Brain microvascular endothelial cell (primary cell): ENCODE measurements at regions not wholly inside any gene's neighbourhood (a gene's known extent, or its start where the extent isn't known, plus 50 kb on each side); places are given as distances from the start of the nearest gene placed in this dataset.
"Not testable (repeated sequence)": the region's sequence is repeated elsewhere in the genome, so short reads cannot be mapped to it uniquely, and the experiment has no call there.

Experiments
- DNase-seq: peaks from one replicate; pipeline ENCODE4 v3.0.0-alpha.2; 2020
- H3K27ac ChIP-seq: fragments of 250-450 bp; sonication (Bioruptor Pico); 2 replicates; pipeline ENCODE4 v1.5.1; 2020; ENCODE audit warnings: mild to moderate bottlenecking, moderate library complexity
- H3K27me3 ChIP-seq: fragments of 250-450 bp; sonication (Bioruptor Pico); replicated peaks from 2 replicates; pipeline ENCODE4 v1.5.1; 2020; ENCODE audit warnings: mild to moderate bottlenecking
- H3K36me3 ChIP-seq: fragments of 250-450 bp; sonication (Bioruptor Pico); replicated peaks from 2 replicates; pipeline ENCODE4 v1.5.1; 2020; ENCODE audit warnings: mild to moderate bottlenecking
- H3K4me3 ChIP-seq: 2 replicates; pipeline ENCODE4 v1.5.1; 2011; ENCODE audit warnings: low read depth, mild to moderate bottlenecking, control low read depth, low read length, moderate library complexity
- CTCF ChIP-seq: IDR thresholded peaks from 2 replicates; pipeline ENCODE4 v1.5.1; 2011; ENCODE audit warnings: low read depth, mild to moderate bottlenecking, moderate library complexity, low read length, control low read depth, inconsistent platforms; ENCODE audit errors: missing control alignments
- in situ Hi-C: cut with HindIII; loops from 2 replicates; pipeline ENCODE4 v1.10.0; 2017; ENCODE audit warnings: low sequenced_read_pairs, low pct_ligation_motif_present

- no peak overlapping the region for H3K4me3 ChIP-seq
- no peaks in the 10 kb centered on the region for H3K36me3 ChIP-seq
- no peak overlapping the region for H3K27ac ChIP-seq
- in situ Hi-C loops: no loop called here
- DNase-seq: no peak
- no peak for TF ChIP-seq CTCF
- no peaks in the 10 kb centered on the region for H3K27me3 ChIP-seq
Observed at GRCh38 chr7:91425149-91425548, 160.9 kb downstream of the FZD1 start.

DNA sequence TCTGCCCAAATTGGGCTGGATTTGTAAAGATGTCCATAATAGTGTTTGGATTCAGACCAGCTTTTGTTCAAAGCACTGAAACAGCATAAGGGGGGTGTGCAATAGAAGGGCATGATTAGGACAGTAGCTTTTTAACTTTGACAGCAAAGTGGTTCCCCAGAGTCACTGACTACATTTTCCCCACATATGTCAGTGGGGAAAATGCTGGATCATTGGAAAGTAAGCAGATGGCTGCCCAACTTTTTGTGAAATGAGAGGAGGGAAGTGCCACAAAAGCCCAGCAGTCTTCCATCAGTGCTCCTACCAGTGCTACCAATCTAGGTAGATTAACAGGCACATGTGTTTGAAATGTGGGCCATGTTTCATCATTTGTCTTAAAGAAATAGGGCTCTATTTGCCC is 162.8 kb downstream of the FZD1 start:
- in situ Hi-C loops: no loop called here
- TF ChIP-seq CTCF: no peak
- no peak overlapping the region for H3K27ac ChIP-seq

DNA sequence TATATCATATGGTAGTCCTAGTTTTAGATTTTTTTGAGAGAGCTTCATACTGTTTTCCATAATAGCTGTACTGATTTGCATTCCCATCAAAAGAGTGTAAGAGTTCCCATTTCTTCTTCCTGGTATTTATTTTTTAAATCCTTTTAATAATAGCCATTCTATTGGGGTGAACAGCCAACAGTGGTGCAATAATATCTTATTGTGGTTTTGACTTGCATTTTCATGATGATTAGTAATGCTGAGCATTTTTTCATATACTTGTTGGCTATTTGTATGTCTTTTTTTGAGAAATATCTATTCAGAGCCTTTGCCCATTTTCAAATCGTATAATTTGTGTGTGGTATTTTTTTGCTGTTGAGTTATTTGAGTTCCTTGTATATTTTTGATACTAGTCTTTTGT is 167.4 kb downstream of the FZD1 start:
- no peaks in the 10 kb centered on the region for H3K27me3 ChIP-seq

More for the DNA sequence above, 162.8 kb downstream of the FZD1 start:
- no peaks in the 10 kb centered on the region for H3K36me3 ChIP-seq
- no peak for DNase-seq
- no peak overlapping the region for H3K4me3 ChIP-seq
- H3K27me3 ChIP-seq: no peaks in the 10 kb centered on the region

GRCh38 chr7:91434836-91435235 is 170.6 kb downstream of the FZD1 start:
- no peak for TF ChIP-seq CTCF

More for the DNA sequence above, 167.4 kb downstream of the FZD1 start:
- Histone ChIP-seq H3K36me3 (no peaks in the 10 kb centered on the region), H3K4me3 (no peak overlapping the region), H3K27ac (no peak overlapping the region)
- in situ Hi-C loops: no loop called here
- no peak for DNase-seq
- TF ChIP-seq CTCF: no peak

DNA sequence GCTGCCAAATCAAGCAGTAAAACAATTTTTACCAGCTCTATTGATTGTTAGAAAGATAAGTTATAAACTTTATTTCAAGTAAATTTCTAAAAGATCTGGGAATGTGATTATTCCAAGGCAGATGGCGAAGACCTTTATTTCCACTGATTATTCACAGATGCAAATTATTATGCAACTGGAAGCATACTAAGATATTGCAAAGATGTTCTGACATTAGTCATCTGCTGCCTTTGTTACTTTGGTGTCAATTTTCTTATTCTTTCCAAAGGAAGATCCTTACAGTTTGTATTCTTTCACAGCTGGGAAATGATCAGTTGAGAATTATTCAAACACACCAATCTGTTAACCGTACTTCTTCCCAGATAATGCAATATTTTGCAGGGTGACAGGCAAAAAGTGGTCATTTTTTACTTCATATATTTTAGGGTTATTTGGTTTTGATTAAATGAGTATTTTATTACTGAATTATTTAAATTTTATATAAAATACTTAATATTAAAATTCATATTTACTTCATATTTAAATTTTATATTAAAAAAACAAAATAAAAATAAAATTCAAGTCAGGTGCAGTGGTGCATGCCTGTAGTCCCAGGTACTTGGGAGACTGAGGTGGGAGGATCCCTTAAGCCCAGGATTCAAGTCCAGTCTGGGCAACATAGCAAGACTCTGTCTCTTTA is 171.3 kb downstream of the FZD1 start:
- no peak for TF ChIP-seq CTCF
- no peak overlapping the region for H3K27ac ChIP-seq
- H3K36me3 ChIP-seq: no peaks in the 10 kb centered on the region
- no peak for DNase-seq
- H3K27me3 ChIP-seq: no peaks in the 10 kb centered on the region
- no peak overlapping the region for H3K4me3 ChIP-seq
- in situ Hi-C loops: no loop called here

More at GRCh38 chr7:91434836-91435235, 170.6 kb downstream of the FZD1 start:
- H3K36me3 ChIP-seq: no peaks in the 10 kb centered on the region
- in situ Hi-C loops: no loop called here
- DNase-seq: no peak
- no peak overlapping the region for H3K27ac ChIP-seq
- no peak overlapping the region for H3K4me3 ChIP-seq
- H3K27me3 ChIP-seq: no peaks in the 10 kb centered on the region

DNA sequence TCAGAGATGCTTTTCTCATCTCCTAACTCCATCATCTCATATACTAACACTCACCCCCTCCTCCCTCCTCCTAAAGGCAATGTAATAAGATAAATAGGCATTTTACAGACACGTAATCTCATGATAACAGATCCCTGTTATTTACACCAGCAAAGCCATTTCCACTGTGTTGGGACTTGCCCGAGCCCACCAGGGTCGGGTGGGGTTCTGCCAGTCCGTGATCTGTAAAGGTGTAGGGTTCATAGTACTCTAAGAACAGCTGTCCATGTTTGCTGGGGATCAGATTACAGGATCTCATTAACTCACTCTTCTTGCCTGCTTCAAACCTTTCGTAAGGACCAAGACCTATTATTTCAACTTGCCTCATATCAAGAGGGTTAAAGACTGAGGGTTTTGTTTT is 172.4 kb downstream of the FZD1 start:
- H3K36me3 ChIP-seq: no peaks in the 10 kb centered on the region
- in situ Hi-C loops: no loop called here

DNA sequence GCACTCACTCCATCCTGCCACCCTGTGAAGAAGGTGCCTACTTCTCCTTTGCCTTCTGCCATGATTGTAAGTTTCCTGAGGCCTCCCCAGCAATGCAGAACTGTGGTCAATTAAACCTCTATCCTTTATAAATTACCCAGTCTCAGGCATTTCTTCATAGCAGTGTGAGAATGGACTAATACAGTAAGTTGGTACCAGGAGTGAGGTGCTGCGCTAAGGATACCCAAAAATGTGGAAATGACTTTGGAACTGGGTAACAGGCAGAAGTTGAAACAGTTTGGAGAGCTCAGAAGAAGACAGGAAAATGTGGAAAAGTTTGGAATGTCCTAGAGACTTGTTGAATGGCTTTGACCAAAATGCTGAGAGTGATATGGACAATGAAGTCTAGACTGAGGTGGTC is 176.0 kb downstream of the FZD1 start:
- H3K36me3 ChIP-seq, H3K27me3 ChIP-seq, H3K4me3 ChIP-seq, in situ Hi-C loops, H3K27ac ChIP-seq, DNase-seq: not testable (repeated sequence)

More for the DNA sequence above, 172.4 kb downstream of the FZD1 start:
- Histone ChIP-seq H3K27ac (no peak overlapping the region), H3K4me3 (no peak overlapping the region), H3K27me3 (no peaks in the 10 kb centered on the region)
- DNase-seq: no peak
- TF ChIP-seq CTCF: no peak
